Heart left ventricle (tissue), 16 donors: ENCODE measurements at regions not wholly inside any gene's neighbourhood (a gene's known extent, or its start where the extent isn't known, plus 50 kb on each side); places are given as distances from the start of the nearest gene placed in this dataset.

ENCODE experiments used
- ATAC-seq, 4 donors: fragments of 200-7000 bp; cut with Tn5 transposase; one replicate each; pipeline ENCODE4 v1.9.1; 2020 to 2022; ENCODE audit warnings: moderate library complexity in 4 of 4, mild to moderate bottlenecking in 3 of 4, moderate number of reproducible peaks in 1 of 4
- DNase-seq, 5 donors: peaks; one replicate each; pipeline ENCODE4 v3.0.0-alpha.2; 2020
- H3K27ac ChIP-seq, 12 donors: fragments of 200-600 bp; sonication (generic) in 4 of 12; one replicate each; pipeline versions ENCODE4 v1.5.0 to v1.8.0; 2016 to 2022; ENCODE audit warnings: mild to moderate bottlenecking in 2 of 12
- H3K27me3 ChIP-seq, 9 donors: fragments of 200-600 bp; sonication (generic) in 2 of 9; one replicate each; pipeline versions ENCODE4 v1.5.1 to v1.8.0; 2016 to 2022; ENCODE audit warnings: mild to moderate bottlenecking in 3 of 9
- H3K36me3 ChIP-seq, 9 donors: fragments of 200-600 bp; sonication (generic) in 2 of 9; one replicate each; pipeline versions ENCODE4 v1.5.0 to v1.8.0; 2018 to 2022; ENCODE audit warnings: mild to moderate bottlenecking in 2 of 9
- H3K4me1 ChIP-seq, 12 donors: fragments of 200-600 bp; sonication (generic) in 4 of 12; one replicate each; pipeline versions ENCODE4 v1.5.0 to v1.8.0; 2016 to 2022; ENCODE audit warnings: mild to moderate bottlenecking in 3 of 12
- H3K4me3 ChIP-seq, 12 donors: fragments of 200-600 bp; sonication (generic) in 4 of 12; one replicate each; pipeline versions ENCODE4 v1.5.0 to v1.8.0; 2017 to 2022; ENCODE audit warnings: mild to moderate bottlenecking in 9 of 12, moderate library complexity in 4 of 12
- H3K9me3 ChIP-seq, 12 donors: fragments of 200-600 bp; sonication (generic) in 4 of 12; one replicate each; pipeline versions ENCODE4 v1.5.0 to v1.8.0; 2016 to 2022; ENCODE audit warnings: mild to moderate bottlenecking in 1 of 12
- POLR2A ChIP-seq, 2 donors: fragments of 450-650 bp; IDR thresholded peaks; one replicate each; pipeline ENCODE4 v1.6.1; 2017; ENCODE audit warnings: antibody characterized with exemption in 2 of 2, mild to moderate bottlenecking in 2 of 2, moderate library complexity in 2 of 2
- WGBS, 4 donors: extraction: QIAGEN DNeasy Blood & Tissue Kit in 2 of 4; methylation state at CpG; one replicate each; pipeline versions ENCODE4 v1.1.5 to v1.1.7; 2013 to 2018; 5-methylcytosine and 5-hydroxymethylcytosine counted together
- intact Hi-C, 10 donors: fragments of 100-400 bp; cut with DNase I; formaldehyde crosslinking; loops; one replicate each; pipeline versions ENCODE4 v1.11.1 to v1.14.2; 2022
- TF ChIP-seq, protein P1 (sequence below), 12 donors: fragments of 200-600 bp; sonication (generic) in 4 of 12; IDR thresholded peaks; one replicate each; pipeline versions ENCODE4 v1.5.0 to v1.8.0; 2018 to 2022; ENCODE audit warnings: antibody characterized with exemption in 12 of 12, mild to moderate bottlenecking in 5 of 12
- donor health status: ischemic (EF 13 %, LVEDD 7.1; RV severe dilation, severe dysfunction).
- donor health status: healthy with polysubstance abuse.
- donor health status: DM: no; HTN: yes; CAD: no.
- donor health status: DM: no; HTN: no; CAD: no.
- donor health status: ischemic (EF 25% LVEDD 6.9; RV normal size, moderate dysfunction).
- donor health status: ischemic (EF 25% LVEDD 5.7; RV mildly dilated, moderate dysfunction).
- donor health status: healthy.
- donor health status: DM: yes; HTN: yes; CAD: no.
- donor health status: ischemic (EF 35%, LVEDD 5.7; RV mildly dilated, moderate dysfunction).
- donor health status: nonischemic (EF 11% LVEDD 7.7; RV severe dilation, severe dysfunction).
- donor health status: DM: yes; HTN: yes; CAD: no.
- donor health status: PGD.
- donor health status: ischemic (EF 29% LVEDD 5.4; RV normal size, mild dysfunction).
- donor health status: nonischemic (EF 23%, LVEDD 6.1; RV moderate dilation, normal function).

DNA sequence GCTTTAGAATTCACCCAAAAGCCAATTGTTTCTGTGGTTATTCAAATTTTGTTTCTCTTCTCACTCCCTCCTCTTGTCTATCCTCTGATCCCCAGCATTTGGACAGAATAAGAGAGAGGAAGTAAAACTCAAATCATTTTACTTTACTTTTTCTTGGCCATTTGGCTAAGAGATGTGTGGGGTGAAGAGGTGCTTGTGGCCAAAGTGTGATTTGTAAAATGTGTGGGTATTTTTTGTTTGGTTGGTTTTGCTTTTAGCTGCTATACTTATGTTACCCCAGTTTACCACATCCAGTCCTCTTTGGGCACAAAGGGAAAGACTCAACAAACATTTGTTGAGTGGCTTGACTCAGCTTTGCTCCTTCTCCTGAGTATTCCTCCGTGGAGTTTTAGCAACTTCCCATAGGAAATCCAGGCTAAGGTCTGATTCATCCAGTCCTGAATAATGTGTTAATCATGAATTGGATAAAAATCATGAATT is 109.1 kb upstream of the CYP1B1 start:
- Histone ChIP-seq H3K27ac (peak overlapping the region in 4 of 12 donors; percentile 32 to 72 (median 50)), H3K4me3 (no peak overlapping the region), H3K9me3 (no peaks in the 10 kb centered on the region), H3K36me3 (no peaks in the 10 kb centered on the region), H3K4me1 (peaks cover 0 to 32% (median 2%) of the 10 kb centered on the region in 12 donors), H3K27me3 (no peaks in the 10 kb centered on the region)
- DNase-seq (no peak), ATAC-seq (peak in 1 of 4 donors; percentile 76)
- 45 to 79% (median 62%) methylated on average over 1 of the region's 1 CpG for WGBS, 4 donors
- intact Hi-C loops, result no loop called here
- TF ChIP-seq, protein P1, sequence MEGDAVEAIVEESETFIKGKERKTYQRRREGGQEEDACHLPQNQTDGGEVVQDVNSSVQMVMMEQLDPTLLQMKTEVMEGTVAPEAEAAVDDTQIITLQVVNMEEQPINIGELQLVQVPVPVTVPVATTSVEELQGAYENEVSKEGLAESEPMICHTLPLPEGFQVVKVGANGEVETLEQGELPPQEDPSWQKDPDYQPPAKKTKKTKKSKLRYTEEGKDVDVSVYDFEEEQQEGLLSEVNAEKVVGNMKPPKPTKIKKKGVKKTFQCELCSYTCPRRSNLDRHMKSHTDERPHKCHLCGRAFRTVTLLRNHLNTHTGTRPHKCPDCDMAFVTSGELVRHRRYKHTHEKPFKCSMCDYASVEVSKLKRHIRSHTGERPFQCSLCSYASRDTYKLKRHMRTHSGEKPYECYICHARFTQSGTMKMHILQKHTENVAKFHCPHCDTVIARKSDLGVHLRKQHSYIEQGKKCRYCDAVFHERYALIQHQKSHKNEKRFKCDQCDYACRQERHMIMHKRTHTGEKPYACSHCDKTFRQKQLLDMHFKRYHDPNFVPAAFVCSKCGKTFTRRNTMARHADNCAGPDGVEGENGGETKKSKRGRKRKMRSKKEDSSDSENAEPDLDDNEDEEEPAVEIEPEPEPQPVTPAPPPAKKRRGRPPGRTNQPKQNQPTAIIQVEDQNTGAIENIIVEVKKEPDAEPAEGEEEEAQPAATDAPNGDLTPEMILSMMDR (IDR thresholded peaks at IDR 0.05), result no peak
- no peak for TF ChIP-seq POLR2A (IDR thresholded peaks at IDR 0.05)

DNA sequence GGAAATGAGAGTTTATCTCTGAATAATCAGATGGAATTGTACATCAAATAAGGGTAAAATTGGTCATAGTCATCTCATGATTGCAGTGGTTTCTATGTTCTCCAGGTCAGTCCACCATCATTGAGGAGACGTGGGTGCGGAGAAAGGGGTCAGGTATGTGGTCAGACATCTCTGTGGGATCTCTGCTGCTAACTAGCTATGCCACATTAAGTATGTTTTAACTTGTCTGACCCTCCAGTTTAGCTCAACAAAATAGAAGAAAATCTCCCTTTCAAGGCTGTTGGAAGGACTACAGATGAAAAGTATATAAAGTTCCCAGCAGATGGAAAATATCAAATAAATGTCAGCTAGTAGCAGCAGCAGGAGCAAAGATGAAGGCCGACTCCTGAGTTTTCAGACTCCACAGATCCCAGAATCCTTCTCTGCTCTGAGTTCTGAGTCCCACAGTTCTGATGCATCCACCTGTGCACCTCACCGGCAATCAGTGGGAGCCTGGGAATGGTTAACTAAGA is 106.6 kb upstream of the CYP1B1 start:
- ATAC-seq (no peak), DNase-seq (no peak)
- peaks cover 0 to 47% (median under 1%) of the 10 kb centered on the region in 12 donors for H3K4me1 ChIP-seq
- no peaks in the 10 kb centered on the region for H3K9me3 ChIP-seq
- no peak for TF ChIP-seq POLR2A (IDR thresholded peaks at IDR 0.05)
- TF ChIP-seq, protein P1 (IDR thresholded peaks at IDR 0.05), result no peak
- 89 to 98% (median 90%) methylated on average over 4 of the region's 4 CpGs for WGBS, 4 donors
- H3K27me3 ChIP-seq, result no peaks in the 10 kb centered on the region
- no peak overlapping the region for H3K4me3 ChIP-seq
- peak overlapping the region in 1 of 12 donors; percentile 28 for H3K27ac ChIP-seq
- no peaks in the 10 kb centered on the region for H3K36me3 ChIP-seq
- intact Hi-C loops, result no loop called here

DNA sequence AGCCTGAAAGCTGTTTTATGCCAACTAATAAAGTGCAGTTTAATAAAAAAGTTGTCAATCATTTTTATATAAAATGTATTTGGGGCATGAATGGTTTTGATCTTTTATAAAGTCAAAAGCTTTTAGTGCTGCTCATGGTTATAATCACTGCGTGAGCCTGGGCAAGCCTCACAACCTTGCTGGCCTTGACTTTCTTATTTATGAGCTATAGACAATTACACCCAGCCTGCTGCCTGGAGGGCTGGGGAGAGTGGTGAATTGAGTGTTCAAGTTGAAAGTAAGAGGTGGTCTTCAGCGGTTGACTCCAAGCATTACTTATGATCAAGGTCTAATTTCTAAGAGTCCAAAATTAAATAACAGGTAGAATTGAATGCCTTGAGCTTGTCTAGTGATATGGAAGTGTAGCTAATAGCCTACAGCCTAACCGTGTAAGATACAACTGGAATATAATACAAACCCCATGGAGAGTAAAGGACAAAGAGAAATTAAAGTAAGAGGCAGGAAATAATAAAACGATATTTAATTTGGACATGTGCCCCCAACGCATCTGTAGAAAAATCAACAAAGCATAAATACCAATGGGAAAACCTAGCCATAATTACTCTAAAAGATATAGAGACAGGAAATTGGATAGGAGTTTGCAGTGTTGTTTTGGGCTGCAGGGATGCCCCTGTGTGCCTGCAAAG is 106.0 kb upstream of the CYP1B1 start:
- H3K27ac ChIP-seq, result peak overlapping the region in 1 of 12 donors; percentile 28
- H3K4me1 ChIP-seq, result peaks cover 0 to 49% (median 0%) of the 10 kb centered on the region in 12 donors
- no peak for ATAC-seq
- TF ChIP-seq, protein P1 (IDR thresholded peaks at IDR 0.05), result no peak
- no peak for TF ChIP-seq POLR2A (IDR thresholded peaks at IDR 0.05)
- no peaks in the 10 kb centered on the region for H3K9me3 ChIP-seq
- no peak overlapping the region for H3K4me3 ChIP-seq
- DNase-seq, result no peak
- no peaks in the 10 kb centered on the region for H3K27me3 ChIP-seq
- WGBS, 4 donors, result 69 to 78% (median 74%) methylated on average over 5 of the region's 5 CpGs
- no peaks in the 10 kb centered on the region for H3K36me3 ChIP-seq
- intact Hi-C loops, result no loop called here

DNA sequence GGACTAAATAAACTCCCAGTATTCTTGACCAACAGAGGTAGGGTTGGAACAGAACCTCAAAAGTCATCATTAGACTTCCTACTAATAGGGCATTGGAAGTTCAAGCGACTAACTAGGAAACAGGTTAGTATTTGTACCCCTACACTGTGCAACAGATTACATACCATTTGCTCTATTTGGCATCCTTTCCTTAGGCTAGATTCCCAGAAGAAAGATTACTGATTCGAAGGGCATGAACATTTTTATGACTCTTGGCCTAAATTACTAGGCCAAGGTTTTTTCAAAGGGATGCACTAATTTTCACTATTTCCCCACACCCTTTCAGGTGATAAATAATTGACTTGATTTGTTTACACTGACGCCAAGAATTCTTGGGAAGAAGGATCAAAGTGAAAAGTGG is 104.8 kb upstream of the CYP1B1 start:
- intact Hi-C loops, result no loop called here
- no peak for ATAC-seq

More for the DNA sequence above, 104.8 kb upstream of the CYP1B1 start:
- H3K4me1 ChIP-seq, result peaks cover 0 to 56% (median 0%) of the 10 kb centered on the region in 12 donors
- H3K27ac ChIP-seq, result no peak overlapping the region
- no peaks in the 10 kb centered on the region for H3K27me3 ChIP-seq
- DNase-seq, result no peak
- no peak for TF ChIP-seq POLR2A (IDR thresholded peaks at IDR 0.05)
- TF ChIP-seq, protein P1 (IDR thresholded peaks at IDR 0.05), result no peak
- no peak overlapping the region for H3K4me3 ChIP-seq
- 83 to 96% (median 89%) methylated on average over 3 of the region's 3 CpGs for WGBS, 4 donors
- H3K9me3 ChIP-seq, result no peaks in the 10 kb centered on the region
- no peaks in the 10 kb centered on the region for H3K36me3 ChIP-seq
